ENCODE measurements at regions not wholly inside any gene's neighbourhood (a gene's known extent, or its start where the extent isn't known, plus 50 kb on each side); places are given as distances from the start of the nearest gene placed in this dataset.

GRCh38 chr20:7313047-7313446 lies 545.6 kb downstream of the BMP2 start:
- TF ChIP-seq, protein P1, sequence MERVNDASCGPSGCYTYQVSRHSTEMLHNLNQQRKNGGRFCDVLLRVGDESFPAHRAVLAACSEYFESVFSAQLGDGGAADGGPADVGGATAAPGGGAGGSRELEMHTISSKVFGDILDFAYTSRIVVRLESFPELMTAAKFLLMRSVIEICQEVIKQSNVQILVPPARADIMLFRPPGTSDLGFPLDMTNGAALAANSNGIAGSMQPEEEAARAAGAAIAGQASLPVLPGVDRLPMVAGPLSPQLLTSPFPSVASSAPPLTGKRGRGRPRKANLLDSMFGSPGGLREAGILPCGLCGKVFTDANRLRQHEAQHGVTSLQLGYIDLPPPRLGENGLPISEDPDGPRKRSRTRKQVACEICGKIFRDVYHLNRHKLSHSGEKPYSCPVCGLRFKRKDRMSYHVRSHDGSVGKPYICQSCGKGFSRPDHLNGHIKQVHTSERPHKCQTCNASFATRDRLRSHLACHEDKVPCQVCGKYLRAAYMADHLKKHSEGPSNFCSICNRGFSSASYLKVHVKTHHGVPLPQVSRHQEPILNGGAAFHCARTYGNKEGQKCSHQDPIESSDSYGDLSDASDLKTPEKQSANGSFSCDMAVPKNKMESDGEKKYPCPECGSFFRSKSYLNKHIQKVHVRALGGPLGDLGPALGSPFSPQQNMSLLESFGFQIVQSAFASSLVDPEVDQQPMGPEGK (CRISPR knock-in tag; IDR thresholded peaks at IDR 0.05; ENCODE audit: borderline replicate concordance), result no peak
- TF ChIP-seq TCF4 (CRISPR knock-in tag; IDR thresholded peaks at IDR 0.05; ENCODE audit: borderline replicate concordance) (no peak), ZNF70 (CRISPR knock-in tag; IDR thresholded peaks at IDR 0.05) (no peak), CREB5 (CRISPR knock-in tag; IDR thresholded peaks at IDR 0.05; ENCODE audit: low read depth) (no peak), PPARA (CRISPR knock-in tag; IDR thresholded peaks at IDR 0.05; ENCODE audit: borderline replicate concordance) (no peak), OSR1 (CRISPR knock-in tag; IDR thresholded peaks at IDR 0.05) (no peak), ZFP3 (CRISPR knock-in tag; IDR thresholded peaks at IDR 0.05) (no peak), CSRNP3 (CRISPR knock-in tag; IDR thresholded peaks at IDR 0.05) (no peak), ISL1 (CRISPR knock-in tag; IDR thresholded peaks at IDR 0.05) (no peak), ZNF8 (CRISPR knock-in tag; IDR thresholded peaks at IDR 0.05) (no peak), ZFP30 (CRISPR knock-in tag; IDR thresholded peaks at IDR 0.05) (no peak), POU6F1 (CRISPR knock-in tag; IDR thresholded peaks at IDR 0.05; ENCODE audit: borderline replicate concordance, low read depth) (no peak), TOX (CRISPR knock-in tag; IDR thresholded peaks at IDR 0.05; ENCODE audit: borderline replicate concordance) (no peak), RARB (CRISPR knock-in tag; IDR thresholded peaks at IDR 0.05) (no peak), GLIS3 (CRISPR knock-in tag; IDR thresholded peaks at IDR 0.05) (no peak), BACH2 (CRISPR knock-in tag; IDR thresholded peaks at IDR 0.05; ENCODE audit: borderline replicate concordance) (no peak), SNAI2 (CRISPR knock-in tag; IDR thresholded peaks at IDR 0.05) (no peak), ZNF565 (CRISPR knock-in tag; conservative IDR thresholded peaks at IDR 0.05; ENCODE audit: low read depth) (no peak), TSHZ2 (CRISPR knock-in tag; IDR thresholded peaks at IDR 0.05) (no peak), CSDC2 (CRISPR knock-in tag; IDR thresholded peaks at IDR 0.05) (no peak)
- ATAC-seq, result no peak

- ATAC-seq, result no peak
- TF ChIP-seq BACH2 (CRISPR knock-in tag; IDR thresholded peaks at IDR 0.05; ENCODE audit: borderline replicate concordance), result no peak
- TF ChIP-seq CSRNP3 (CRISPR knock-in tag; IDR thresholded peaks at IDR 0.05), result no peak
- TF ChIP-seq ZNF565 (CRISPR knock-in tag; conservative IDR thresholded peaks at IDR 0.05; ENCODE audit: low read depth), result no peak
- no peak for TF ChIP-seq CSDC2 (CRISPR knock-in tag; IDR thresholded peaks at IDR 0.05)
- no peak for TF ChIP-seq ISL1 (CRISPR knock-in tag; IDR thresholded peaks at IDR 0.05)
- TF ChIP-seq OSR1 (CRISPR knock-in tag; IDR thresholded peaks at IDR 0.05), result no peak
- TF ChIP-seq PPARA (CRISPR knock-in tag; IDR thresholded peaks at IDR 0.05; ENCODE audit: borderline replicate concordance), result no peak
- no peak for TF ChIP-seq TCF4 (CRISPR knock-in tag; IDR thresholded peaks at IDR 0.05; ENCODE audit: borderline replicate concordance)
- TF ChIP-seq ZNF70 (CRISPR knock-in tag; IDR thresholded peaks at IDR 0.05), result no peak
- no peak for TF ChIP-seq GLIS3 (CRISPR knock-in tag; IDR thresholded peaks at IDR 0.05)
- TF ChIP-seq SNAI2 (CRISPR knock-in tag; IDR thresholded peaks at IDR 0.05), result no peak
- TF ChIP-seq TSHZ2 (CRISPR knock-in tag; IDR thresholded peaks at IDR 0.05), result no peak
Measured at GRCh38 chr20:7323957-7324356, 556.5 kb downstream of the BMP2 start.

Data from SK-N-SH treated with all-trans-retinoic acid at 6 μM for 48 hours (cell line).